H9 (cell line): ENCODE measurements at regions not wholly inside any gene's neighbourhood (a gene's known extent, or its start where the extent isn't known, plus 50 kb on each side); places are given as distances from the start of the nearest gene placed in this dataset.

Experiments used
- DNase-seq: peaks from one replicate; pipeline ENCODE4 v3.0.0-alpha.2; 2017
- H2AFZ ChIP-seq: one replicate; pipeline ENCODE4 v1.6.1; 2013; ENCODE audit warnings: mild to moderate bottlenecking, low read length, control low read depth, moderate library complexity
- H2AK5ac ChIP-seq: 2 replicates; pipeline ENCODE4 v1.6.1; 2013; ENCODE audit warnings: low read length, control low read depth, mixed read lengths; ENCODE audit not compliant: insufficient read length
- H2BK120ac ChIP-seq: one replicate; pipeline ENCODE4 v1.6.1; 2013; ENCODE audit warnings: low read depth, mild to moderate bottlenecking, low read length, control low read depth, inconsistent platforms; ENCODE audit not compliant: poor library complexity, severe bottlenecking
- H2BK12ac ChIP-seq: 2 replicates; pipeline ENCODE4 v1.6.1; 2013; ENCODE audit warnings: low read length, control low read depth, mixed read lengths, low read depth; ENCODE audit not compliant: insufficient read length
- H2BK15ac ChIP-seq: 2 replicates; pipeline ENCODE4 v1.6.1; 2013; ENCODE audit warnings: low read depth, low read length, control low read depth
- H2BK20ac ChIP-seq: one replicate; pipeline ENCODE4 v1.6.1; 2013; ENCODE audit warnings: low read depth, mild to moderate bottlenecking, low read length, control low read depth, inconsistent platforms; ENCODE audit not compliant: poor library complexity, severe bottlenecking
- H2BK5ac ChIP-seq: 2 replicates; pipeline ENCODE4 v1.6.1; 2013; ENCODE audit warnings: low read length, control low read depth, mixed read lengths; ENCODE audit not compliant: insufficient read length
- H3K14ac ChIP-seq: 2 replicates; pipeline ENCODE4 v1.6.1; 2013; ENCODE audit warnings: low read length, control low read depth; ENCODE audit not compliant: insufficient read depth
- H3K18ac ChIP-seq: 2 replicates; pipeline ENCODE4 v1.6.1; 2013; ENCODE audit warnings: low read depth, mild to moderate bottlenecking, mixed read lengths, low read length, control low read depth; ENCODE audit not compliant: insufficient read length
- H3K23ac ChIP-seq: 2 replicates; pipeline ENCODE4 v1.6.1; 2013; ENCODE audit warnings: low read length, control low read depth, mixed read lengths, low read depth; ENCODE audit not compliant: insufficient read length
- H3K23me2 ChIP-seq: 2 replicates; pipeline ENCODE4 v1.6.1; 2013; ENCODE audit warnings: low read depth, mild to moderate bottlenecking, mixed read lengths, low read length, control low read depth; ENCODE audit not compliant: insufficient read length, poor library complexity, severe bottlenecking
- H3K27ac ChIP-seq: 2 replicates; pipeline ENCODE4 v1.5.1; 2013; ENCODE audit warnings: low read length, control low read depth, mixed read lengths, low read depth; ENCODE audit not compliant: insufficient read length
- H3K27me3 ChIP-seq: 2 replicates; pipeline ENCODE4 v1.6.1; 2013; ENCODE audit warnings: low read length, control low read depth, inconsistent platforms; ENCODE audit not compliant: insufficient read depth
- H3K4ac ChIP-seq: 2 replicates; pipeline ENCODE4 v1.6.1; 2013; ENCODE audit warnings: low read depth, mild to moderate bottlenecking, control low read depth, inconsistent platforms, low read length, moderate library complexity
- H3K4me1 ChIP-seq: 2 replicates; pipeline ENCODE4 v1.6.1; 2013; ENCODE audit warnings: low read length, control low read depth, inconsistent platforms; ENCODE audit not compliant: insufficient read depth
- H3K4me2 ChIP-seq: 2 replicates; pipeline ENCODE4 v1.6.1; 2013; ENCODE audit warnings: low read length, control low read depth, mixed read lengths; ENCODE audit not compliant: insufficient read length, insufficient read depth
- H3K56ac ChIP-seq: 2 replicates; pipeline ENCODE4 v1.6.1; 2013; ENCODE audit warnings: low read depth, mild to moderate bottlenecking, mixed read lengths, low read length, control low read depth; ENCODE audit not compliant: insufficient read length
- H3K79me1 ChIP-seq: 2 replicates; pipeline ENCODE4 v1.6.1; 2013; ENCODE audit warnings: low read depth, mild to moderate bottlenecking, moderate library complexity, low read length, control low read depth, inconsistent platforms; ENCODE audit not compliant: insufficient read depth, poor library complexity, severe bottlenecking
- H3K79me2 ChIP-seq: 2 replicates; pipeline ENCODE4 v1.6.1; 2013; ENCODE audit warnings: low read length, control low read depth, inconsistent platforms; ENCODE audit not compliant: insufficient read depth
- H3K9ac ChIP-seq: 2 replicates; pipeline ENCODE4 v1.6.1; 2013; ENCODE audit warnings: low read length, control low read depth, mixed read lengths; ENCODE audit not compliant: insufficient read length; ENCODE audit errors: extremely low read depth
- H3K9me3 ChIP-seq: one replicate; pipeline ENCODE4 v1.6.1; 2013; ENCODE audit warnings: low read depth, low read length, inconsistent platforms; ENCODE audit not compliant: control insufficient read depth
- H3T11ph ChIP-seq: one replicate; pipeline ENCODE4 v1.6.1; 2013; ENCODE audit warnings: mild to moderate bottlenecking, low read length, control low read depth, inconsistent platforms
- H4K20me1 ChIP-seq: one replicate; pipeline ENCODE4 v1.6.1; 2013; ENCODE audit not compliant: control insufficient read depth, insufficient read length, insufficient read depth
- H4K5ac ChIP-seq: 2 replicates; pipeline ENCODE4 v1.6.1; 2013; ENCODE audit warnings: low read depth, mild to moderate bottlenecking, mixed read lengths, low read length, control low read depth; ENCODE audit not compliant: insufficient read length
- H4K8ac ChIP-seq: replicated peaks from 2 replicates; pipeline ENCODE4 v1.6.1; 2013; ENCODE audit warnings: low read length, control low read depth, mixed read lengths, low read depth; ENCODE audit not compliant: insufficient read length
- H4K91ac ChIP-seq: 2 replicates; pipeline ENCODE4 v1.6.1; 2013; ENCODE audit warnings: low read depth, mild to moderate bottlenecking, moderate library complexity, mixed read lengths, low read length, control low read depth; ENCODE audit not compliant: insufficient read length
- H3K27ac Mint-ChIP-seq, 3 experiments: 2 replicates in 2 of 3; 3 replicates in 1 of 3; pipeline ENCODE4 v1.8.0; 2020 to 2021; ENCODE audit warnings: mixed read lengths in 3 of 3, mild to moderate bottlenecking in 1 of 3, moderate library complexity in 1 of 3
- H3K27me3 Mint-ChIP-seq: 2 replicates; pipeline ENCODE4 v1.8.0; 2021; ENCODE audit warnings: low read depth, mild to moderate bottlenecking, moderate library complexity, mixed read lengths
- H3K36me3 Mint-ChIP-seq, 3 experiments: 2 replicates in 2 of 3; 3 replicates in 1 of 3; pipeline ENCODE4 v1.8.0; 2020 to 2021; ENCODE audit warnings: low read depth in 3 of 3, mixed read lengths in 3 of 3; ENCODE audit not compliant: insufficient read depth in 1 of 3
- H3K4me1 Mint-ChIP-seq, 2 experiments: 2 replicates each; pipeline ENCODE4 v1.8.0; 2020; ENCODE audit warnings: mixed read lengths in 2 of 2
- H3K4me3 Mint-ChIP-seq, 2 experiments: 2 replicates in 1 of 2; 3 replicates in 1 of 2; pipeline ENCODE4 v1.8.0; 2020 to 2021; ENCODE audit warnings: mild to moderate bottlenecking in 2 of 2, mixed read lengths in 2 of 2, moderate library complexity in 1 of 2
- H3K9me3 Mint-ChIP-seq, 2 experiments: 2 replicates in 1 of 2; 3 replicates in 1 of 2; pipeline ENCODE4 v1.8.0; 2020; ENCODE audit warnings: mild to moderate bottlenecking in 2 of 2, mixed read lengths in 2 of 2, moderate library complexity in 1 of 2
- CTCF ChIP-seq: fragments of 200-600 bp; sonication (generic); conservative IDR thresholded peaks from 3 replicates; pipeline ENCODE4 v1.8.0; 2021; ENCODE audit warnings: antibody characterized with exemption, mild to moderate bottlenecking
- WGBS: extraction: QIAGEN DNeasy Blood & Tissue Kit; methylation state at CpG from one replicate; pipeline ENCODE4 v1.1.7; 2013; ENCODE audit warnings: missing lambda C conversion rate, low lambda C conversion rate, mixed read lengths; ENCODE audit not compliant: insufficient read length; ENCODE audit errors: extremely low coverage; 5-methylcytosine and 5-hydroxymethylcytosine counted together

GRCh38 chr3:26559227-26559626 lies 63.3 kb upstream of the LRRC3B start:
- Mint-ChIP-seq H3K4me1 (peaks cover 4 to 6% of the 10 kb centered on the region in 2 experiments; a peak in 2 of 4 replicates), H3K36me3 (no peaks in the 10 kb centered on the region), H3K4me3 (no peak overlapping the region), H3K9me3 (no peaks in the 10 kb centered on the region), H3K27ac (no peak overlapping the region), H3K27me3 (no peaks in the 10 kb centered on the region; the same call in 1 of the 2 replicates)
- no CpG with 5 or more reads among the region's 3 CpGs for WGBS
- Histone ChIP-seq H3K27me3 (no peaks in the 10 kb centered on the region), H3T11ph (no peak overlapping the region), H4K91ac (no peak overlapping the region), H2BK15ac (no peak overlapping the region), H3K9ac (no peak overlapping the region), H3K79me1 (no peaks in the 10 kb centered on the region), H3K79me2 (no peaks in the 10 kb centered on the region), H3K23ac (no peak overlapping the region), H3K14ac (no peak overlapping the region), H3K27ac (no peak overlapping the region), H4K5ac (no peak overlapping the region), H4K20me1 (no peaks in the 10 kb centered on the region), H3K4me2 (no peak overlapping the region), H2BK12ac (no peak overlapping the region), H4K8ac (no peak overlapping the region), H2AK5ac (no peak overlapping the region), H2BK5ac (no peak overlapping the region), H3K56ac (no peak overlapping the region), H3K18ac (no peak overlapping the region), H2AFZ (no peak overlapping the region), H2BK20ac (no peak overlapping the region), H2BK120ac (no peak overlapping the region), H3K4me1 (no peaks in the 10 kb centered on the region), H3K9me3 (no peaks in the 10 kb centered on the region), H3K4ac (no peak overlapping the region), H3K23me2 (no peaks in the 10 kb centered on the region)
- no peak for DNase-seq
- no peak for TF ChIP-seq CTCF
